Sigmoid colon (tissue), 4 donors: ENCODE measurements at regions not wholly inside any gene's neighbourhood (a gene's known extent, or its start where the extent isn't known, plus 50 kb on each side); places are given as distances from the start of the nearest gene placed in this dataset.

ENCODE experiments used
- CTCF ChIP-seq, 4 experiments: fragments of 450-650 bp in 3 of 4; fragments of 200-600 bp in 1 of 4; IDR thresholded peaks; one replicate each; pipeline ENCODE4 v1.5.1; 2016 to 2019; ENCODE audit warnings: antibody characterized with exemption in 4 of 4, mild to moderate bottlenecking in 3 of 4, moderate library complexity in 2 of 4
- EP300 ChIP-seq, 4 donors: sonication (generic); formaldehyde crosslinking; IDR thresholded peaks; one replicate each; pipeline ENCODE4 v1.6.1; 2017; ENCODE audit warnings: antibody characterized with exemption in 4 of 4
- POLR2A ChIP-seq, 2 donors: fragments of 450-650 bp; IDR thresholded peaks; one replicate each; pipeline ENCODE4 v1.6.1; 2016; ENCODE audit warnings: antibody characterized with exemption in 2 of 2, mild to moderate bottlenecking in 2 of 2, moderate library complexity in 2 of 2
- POLR2AphosphoS5 ChIP-seq, 4 donors: sonication (generic); formaldehyde crosslinking; IDR thresholded peaks; one replicate each; pipeline ENCODE4 v1.6.1; 2017; ENCODE audit warnings: antibody characterized with exemption in 4 of 4

GRCh38 chr3:78322780-78323179 lies 1282.9 kb downstream of the ROBO2 start:
- TF ChIP-seq POLR2A (IDR thresholded peaks at IDR 0.05) (no peak), CTCF (IDR thresholded peaks at IDR 0.05) (no peak), EP300 (IDR thresholded peaks at IDR 0.05) (no peak), POLR2AphosphoS5 (IDR thresholded peaks at IDR 0.05) (no peak)
